Femur (tissue), 1 donor: ENCODE measurements at regions not wholly inside any gene's neighbourhood (a gene's known extent, or its start where the extent isn't known, plus 50 kb on each side); places are given as distances from the start of the nearest gene placed in this dataset.

ENCODE experiments used
- DNase-seq: peaks from one replicate; pipeline ENCODE4 v3.0.0-alpha.2; 2017

DNA sequence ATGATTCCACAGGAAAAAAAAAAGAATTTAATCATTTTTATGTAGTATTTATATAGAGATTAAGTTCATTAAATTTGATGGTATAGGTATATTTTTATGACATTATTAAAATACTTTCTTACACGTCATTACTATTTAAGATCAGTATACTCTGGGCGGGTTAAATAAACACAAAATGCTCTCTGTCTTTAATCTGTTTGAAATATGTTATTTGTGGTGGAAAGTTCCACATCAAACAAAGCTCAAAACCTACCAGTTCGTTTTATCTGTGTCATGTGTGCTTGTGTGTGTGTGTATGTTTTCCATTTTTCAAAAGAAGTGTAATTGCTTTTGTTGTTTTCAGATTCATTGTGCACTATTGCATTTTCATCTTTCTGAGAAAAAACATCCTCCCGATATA, 488.5 kb downstream of the ANKRD7 start:
- no peak for DNase-seq

DNA sequence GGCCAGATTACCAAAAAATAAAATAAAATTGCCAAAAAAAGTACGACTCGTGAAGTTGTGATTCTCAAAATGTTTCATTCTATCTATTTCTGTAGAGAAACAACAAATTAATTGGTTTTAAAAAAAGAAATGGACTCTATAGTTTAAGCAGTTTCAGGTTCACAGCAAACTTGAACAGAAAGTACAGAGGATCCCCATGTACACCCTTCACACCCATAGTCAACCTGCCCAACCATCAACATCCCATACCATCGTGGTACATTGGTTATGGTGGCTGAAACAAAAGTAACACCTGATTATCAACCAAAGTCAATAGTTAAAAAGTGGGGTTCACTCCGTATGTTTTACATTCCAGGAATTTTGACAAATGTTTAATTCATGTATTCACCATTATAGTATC, 496.1 kb downstream of the ANKRD7 start:
- no peak for DNase-seq

DNA sequence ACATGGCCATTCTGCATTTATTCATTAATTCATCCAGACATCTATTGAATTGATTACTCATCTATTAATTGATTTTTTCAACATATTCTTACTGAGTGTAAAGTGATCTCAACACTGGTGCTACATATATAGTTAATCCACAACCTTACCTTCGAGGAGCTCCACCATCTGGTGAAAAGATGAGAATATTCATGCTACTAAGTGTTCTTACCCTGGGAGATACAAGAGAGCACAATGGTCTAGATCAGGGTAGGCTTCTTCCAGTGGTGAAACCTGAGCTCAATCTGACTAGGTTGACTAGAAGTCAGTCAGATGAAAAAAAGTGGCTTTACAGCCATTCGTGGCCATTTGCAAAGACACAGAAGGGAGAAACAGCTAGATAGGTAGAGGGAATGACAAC, 507.4 kb downstream of the ANKRD7 start:
- no peak for DNase-seq

DNA sequence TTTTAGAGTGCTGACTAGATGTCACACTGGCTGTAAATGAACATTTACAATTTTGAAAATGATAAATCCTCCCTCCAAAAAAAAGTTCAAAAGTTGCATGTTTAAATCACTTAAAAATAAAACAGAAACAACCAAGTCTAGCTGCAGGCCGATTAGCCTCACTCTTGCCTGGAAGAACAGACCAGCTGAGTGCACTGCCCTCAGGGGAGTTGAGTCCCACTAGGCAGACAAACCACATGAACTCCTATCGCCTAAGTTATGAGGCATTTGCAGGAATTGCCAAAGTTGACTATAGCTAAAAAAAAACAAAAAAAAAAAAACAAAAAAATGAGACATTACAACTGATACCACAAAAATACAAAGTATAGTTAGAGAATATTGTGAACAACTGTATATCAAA, 510.0 kb downstream of the ANKRD7 start:
- DNase-seq = no peak

DNA sequence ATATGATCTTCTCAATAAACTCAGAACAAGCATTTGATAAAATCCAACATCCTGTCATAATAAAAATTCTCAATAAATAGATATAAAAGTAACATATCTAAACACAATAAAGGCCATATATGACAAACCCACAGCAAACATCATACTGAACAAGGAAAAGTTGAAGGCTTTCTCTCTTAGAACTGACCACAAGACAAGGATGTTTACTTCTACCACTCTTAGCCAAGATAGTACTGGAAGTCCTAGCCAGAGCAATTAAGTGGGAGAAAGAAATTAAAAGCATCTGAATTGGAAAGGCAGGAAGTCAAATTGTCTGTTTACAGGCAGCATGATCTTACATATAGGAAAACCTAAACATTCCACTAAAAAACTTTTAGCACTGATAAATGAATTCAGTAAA, 510.9 kb downstream of the ANKRD7 start:
- DNase-seq = no peak

DNA sequence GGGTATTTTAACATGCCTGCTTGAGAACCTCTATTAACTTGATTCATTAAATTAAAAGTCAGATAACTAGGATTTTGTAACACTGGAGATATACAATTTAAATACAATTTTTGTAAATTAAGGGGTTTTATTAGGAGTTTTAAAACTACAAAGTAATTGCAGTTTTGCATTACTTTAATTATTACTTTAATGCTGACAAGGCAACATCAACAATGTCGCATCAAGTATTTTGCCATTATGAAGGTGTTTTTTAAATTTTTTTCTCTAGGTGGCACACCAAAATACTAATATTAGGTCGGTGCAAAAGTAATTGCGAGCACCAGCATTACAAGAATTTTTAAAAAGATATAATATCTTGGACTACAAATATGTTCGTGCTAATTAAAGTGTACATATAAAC, 513.4 kb downstream of the ANKRD7 start:
- DNase-seq = no peak

DNA sequence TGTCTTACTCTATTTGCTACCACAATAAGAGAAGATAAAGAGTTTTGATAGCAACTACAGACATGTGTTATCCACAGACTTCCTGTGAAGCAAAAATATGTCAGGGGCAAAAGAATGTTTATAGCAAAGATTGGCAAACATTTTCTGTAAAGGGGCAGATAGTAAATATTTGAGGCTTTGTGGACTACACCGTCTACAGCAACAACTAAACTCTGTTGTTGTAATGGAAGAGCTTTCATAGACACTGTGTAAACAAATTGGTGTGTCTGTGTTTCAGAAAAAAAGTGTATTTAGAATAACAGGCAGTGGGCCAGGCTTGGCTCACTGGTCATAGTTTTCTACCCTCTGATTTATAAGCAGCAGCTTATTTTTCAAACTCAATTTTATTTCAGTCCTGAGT, 521.4 kb downstream of the ANKRD7 start:
- DNase-seq = no peak

DNA sequence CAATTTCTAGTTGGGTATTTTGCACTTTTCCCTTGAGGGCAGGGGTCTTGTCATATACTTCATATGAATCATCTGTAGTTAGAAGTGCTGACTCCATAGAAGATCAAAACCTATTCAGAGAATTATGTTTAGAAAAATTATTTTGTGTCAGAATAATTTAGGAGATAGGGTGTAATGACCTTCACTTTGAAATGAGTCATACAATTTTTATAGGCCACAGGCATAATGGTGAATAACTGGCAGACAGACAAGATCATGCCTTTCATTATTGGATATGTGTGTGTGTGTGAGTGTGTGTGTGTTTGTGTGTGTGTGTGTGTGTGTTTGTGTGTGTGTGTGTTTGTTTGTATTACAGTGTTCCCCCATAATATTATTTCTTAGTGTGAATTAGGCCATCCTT, 523.0 kb downstream of the ANKRD7 start:
- no peak for DNase-seq

DNA sequence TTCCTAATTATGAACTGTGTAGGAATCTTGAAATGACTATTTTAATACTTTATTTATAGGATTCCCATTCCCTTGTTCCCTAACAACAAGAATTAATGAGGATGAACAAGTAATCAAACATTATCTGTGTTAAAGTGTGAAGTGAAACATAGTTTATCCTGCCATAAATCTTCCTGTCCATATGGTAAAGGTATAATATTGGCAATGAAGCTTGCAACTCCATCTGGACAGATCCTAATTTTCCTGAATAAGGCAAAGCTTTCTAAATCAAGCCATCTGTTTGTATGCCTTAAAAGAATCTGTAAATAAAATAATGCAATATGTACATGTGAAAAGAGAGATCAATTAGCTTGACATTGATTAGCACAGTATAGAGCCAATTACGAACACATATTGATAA, 529.0 kb downstream of the ANKRD7 start:
- DNase-seq = no peak

DNA sequence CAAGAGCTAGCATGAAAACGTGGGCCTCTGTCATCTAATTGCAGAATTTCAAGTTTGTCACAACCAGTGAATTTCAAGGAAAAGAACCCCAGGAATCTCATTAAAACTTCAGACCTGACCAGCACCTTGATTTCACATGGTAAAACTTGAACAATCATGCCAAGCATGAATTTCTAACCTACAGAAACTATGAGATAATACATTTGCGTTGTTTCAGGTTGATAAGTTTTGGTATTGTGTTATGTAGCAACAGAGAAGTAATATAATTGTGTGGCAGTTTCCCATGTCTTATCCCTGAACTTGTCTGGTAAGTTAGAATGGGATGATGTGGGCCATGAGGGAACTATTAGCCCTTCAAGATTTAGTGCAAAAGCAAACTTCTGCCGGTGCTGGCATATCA, 530.1 kb downstream of the ANKRD7 start:
- DNase-seq = no peak

DNA sequence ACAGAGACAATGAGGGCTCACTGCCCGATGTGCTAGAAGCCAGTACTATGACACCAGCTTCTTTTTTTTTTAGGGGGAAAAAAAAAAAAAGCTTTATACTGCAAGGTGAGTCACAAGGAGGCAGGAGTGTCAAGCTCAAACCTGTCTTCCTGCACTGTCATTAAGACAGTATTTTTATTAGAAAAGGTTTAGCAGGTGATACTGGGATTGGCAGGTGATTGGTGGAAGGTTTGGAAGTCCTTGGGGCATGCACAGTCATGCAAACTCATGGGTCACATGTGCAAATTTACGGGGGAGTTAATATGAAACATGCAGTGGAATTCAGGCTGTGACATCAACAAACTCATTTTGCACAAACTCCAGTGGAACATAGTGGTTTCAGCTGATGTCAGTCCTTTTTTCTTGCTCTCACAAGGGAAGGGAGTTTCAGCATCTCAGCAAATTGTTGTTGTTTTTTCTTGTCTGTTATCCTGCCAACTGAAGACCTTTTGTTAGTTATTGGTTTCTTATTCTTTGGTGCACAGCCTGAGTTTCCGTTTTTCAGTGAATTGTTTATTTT, 530.6 kb downstream of the ANKRD7 start:
- no peak for DNase-seq

DNA sequence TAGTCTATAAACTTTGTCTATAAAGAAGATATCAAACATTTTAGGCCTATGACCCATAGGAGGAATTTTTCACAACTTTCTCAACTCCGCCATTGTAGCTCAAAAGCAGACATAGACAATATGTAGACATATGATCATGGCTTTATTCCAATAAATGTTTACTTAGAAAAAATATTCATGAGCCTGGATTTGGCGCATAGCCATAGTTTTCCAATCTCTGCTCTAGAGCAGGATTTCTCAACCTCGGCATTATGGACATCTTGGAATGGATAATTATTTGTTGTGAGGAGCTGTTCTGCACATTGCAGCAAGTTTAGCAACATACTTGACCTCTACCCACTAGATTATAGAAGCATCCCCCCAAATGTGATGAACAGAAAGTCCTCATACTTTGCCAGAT, 532.6 kb downstream of the ANKRD7 start:
- no peak for DNase-seq

DNA sequence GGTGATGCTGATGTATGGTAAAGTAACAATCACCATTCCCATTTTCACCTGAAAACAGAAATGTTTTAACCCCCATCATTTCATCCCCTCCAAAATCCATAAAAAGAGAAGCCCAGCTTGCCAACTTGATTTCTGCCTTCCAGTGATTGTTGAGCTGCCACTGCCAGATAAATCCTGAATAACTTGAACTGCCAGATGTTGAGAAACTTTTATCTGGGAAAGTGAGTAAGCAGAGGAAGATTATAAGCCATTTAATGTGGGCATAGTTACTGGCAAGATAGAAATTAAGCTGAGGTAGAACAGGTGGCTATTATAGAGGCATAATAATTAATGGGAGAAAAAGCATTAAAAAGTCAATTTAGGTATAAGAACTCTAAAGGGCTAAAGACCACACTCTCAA, 534.1 kb downstream of the ANKRD7 start:
- no peak for DNase-seq

DNA sequence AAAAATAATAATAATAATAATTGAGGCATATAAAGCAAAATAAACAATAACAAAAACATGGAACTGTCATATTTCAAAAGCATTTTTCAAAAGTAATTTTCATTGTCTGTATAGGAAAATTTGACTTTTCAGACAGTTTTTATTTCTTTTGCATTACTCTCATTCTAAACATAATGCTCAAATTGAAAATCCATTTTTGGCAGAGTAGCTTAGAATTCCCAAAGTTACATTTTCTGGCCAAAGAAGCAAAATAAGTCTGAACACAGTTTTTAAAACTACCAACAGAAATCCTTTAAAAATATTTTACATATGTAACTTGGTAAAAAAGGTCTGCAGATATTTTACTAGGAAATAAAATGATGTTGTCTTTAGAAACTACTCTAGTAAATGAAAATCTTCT, 535.4 kb downstream of the ANKRD7 start:
- no peak for DNase-seq

DNA sequence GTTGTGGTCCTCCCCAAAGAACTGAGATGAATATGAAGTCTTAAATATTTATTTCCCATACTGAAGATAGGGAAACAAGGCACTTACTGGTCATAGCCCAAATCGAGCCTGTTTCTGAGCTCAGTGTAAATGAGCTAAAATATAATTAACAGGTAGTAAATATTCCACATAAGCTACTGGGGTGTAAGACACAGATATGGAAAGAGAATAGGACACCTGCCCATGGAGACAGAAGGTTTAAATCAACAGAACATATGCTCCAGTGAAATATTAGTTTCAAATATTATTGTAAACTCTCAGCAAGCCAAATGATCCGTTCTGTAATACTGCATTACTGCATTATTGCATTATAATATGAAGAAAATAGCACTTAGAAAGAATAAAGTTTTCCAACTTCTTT, 537.9 kb downstream of the ANKRD7 start:
- no peak for DNase-seq

DNA sequence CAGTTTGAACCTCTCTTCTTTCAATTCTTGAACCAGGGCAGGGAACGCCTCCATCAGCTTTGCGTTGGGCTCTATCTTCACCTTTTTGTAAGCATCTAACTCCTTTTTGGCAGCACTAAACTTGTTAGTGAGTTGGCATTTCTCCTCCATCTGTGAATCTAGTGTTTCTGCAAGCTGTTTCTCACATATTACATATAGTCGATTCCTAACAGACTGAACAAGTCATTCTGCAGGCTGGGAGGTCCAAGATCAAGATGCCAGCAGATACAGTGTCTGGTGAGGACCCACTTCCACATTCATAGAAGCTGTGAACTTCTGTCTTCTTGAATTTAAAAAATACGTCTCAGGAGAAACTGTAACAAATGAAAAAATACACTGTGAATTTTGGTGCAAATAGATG, 539.7 kb downstream of the ANKRD7 start:
- no peak for DNase-seq

DNA sequence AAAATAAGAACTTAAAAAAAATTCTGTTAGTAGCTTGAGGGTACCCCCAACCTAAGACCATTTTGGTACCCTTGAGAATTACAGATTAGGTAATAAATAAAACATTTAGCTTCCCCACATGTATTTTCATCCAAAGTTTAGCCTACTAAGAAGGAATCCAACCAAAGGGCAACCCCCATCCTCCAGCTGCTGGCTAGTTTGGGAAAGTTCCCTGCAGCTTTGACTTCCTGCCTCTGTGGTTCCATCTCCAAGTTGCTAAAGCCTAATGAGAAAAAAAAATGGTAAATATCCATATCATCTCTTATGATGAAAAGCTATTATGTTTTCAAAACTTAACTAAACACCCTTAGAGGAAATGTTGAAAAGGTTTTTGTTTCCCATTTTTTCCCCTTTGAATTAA, 547.2 kb downstream of the ANKRD7 start:
- no peak for DNase-seq

DNA sequence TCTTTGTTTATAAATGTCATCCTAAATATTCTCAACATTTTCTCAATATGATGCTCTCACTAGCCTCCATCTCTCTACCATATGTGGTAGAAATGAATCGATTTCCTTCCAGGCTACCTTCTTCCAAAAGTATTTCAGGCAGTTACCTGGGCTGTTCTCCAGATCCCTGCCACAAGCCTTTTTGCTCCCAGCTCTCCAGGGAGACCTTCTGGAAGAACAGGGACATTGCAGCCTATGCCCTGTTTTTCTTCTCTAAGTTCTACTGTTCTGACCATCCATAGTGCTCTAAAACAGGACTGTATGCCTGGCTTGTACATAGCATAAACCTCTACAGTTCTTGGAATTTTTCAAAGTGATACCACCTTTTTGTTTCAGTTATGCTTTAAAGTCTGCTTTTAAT, 552.8 kb downstream of the ANKRD7 start:
- DNase-seq = no peak

DNA sequence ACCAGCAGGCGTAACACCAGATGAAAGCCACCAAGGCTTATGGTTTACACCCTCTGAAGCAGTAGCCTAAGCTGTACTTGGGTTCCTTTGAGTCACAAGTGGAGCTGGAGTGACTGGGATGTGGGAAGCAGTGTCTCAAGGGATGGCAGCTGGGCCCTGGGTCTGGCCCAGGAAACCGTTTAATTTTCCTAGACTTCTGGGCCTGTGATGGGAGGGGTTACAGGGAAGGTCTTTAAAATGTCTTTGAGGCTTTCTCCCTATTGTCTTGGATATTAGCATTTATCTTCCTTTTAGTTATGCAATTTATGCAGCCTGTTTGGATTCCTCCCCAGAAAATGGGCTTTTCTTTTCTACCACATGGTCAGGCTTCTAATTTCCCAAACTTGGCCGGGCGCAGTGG, 568.2 kb downstream of the ANKRD7 start:
- no peak for DNase-seq

DNA sequence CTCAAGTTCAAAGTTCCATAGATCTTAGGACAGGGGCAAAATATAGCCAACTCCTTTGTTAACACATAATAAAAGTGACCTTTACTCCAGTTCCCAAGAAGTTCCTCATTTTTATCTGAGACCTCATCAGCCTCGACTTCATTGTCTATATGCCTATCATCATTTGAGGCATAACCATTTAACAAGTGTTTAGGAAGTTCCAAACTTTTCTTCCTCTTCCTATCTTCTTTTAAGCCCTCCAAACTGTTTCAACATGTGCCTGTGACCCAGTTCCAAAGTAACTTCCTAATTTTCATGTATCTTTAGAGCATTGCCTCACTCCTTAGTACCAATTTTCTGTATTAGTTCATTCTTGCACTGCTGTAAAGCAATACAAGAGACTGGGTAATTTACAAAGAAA, 569.1 kb downstream of the ANKRD7 start:
- DNase-seq = no peak

DNA sequence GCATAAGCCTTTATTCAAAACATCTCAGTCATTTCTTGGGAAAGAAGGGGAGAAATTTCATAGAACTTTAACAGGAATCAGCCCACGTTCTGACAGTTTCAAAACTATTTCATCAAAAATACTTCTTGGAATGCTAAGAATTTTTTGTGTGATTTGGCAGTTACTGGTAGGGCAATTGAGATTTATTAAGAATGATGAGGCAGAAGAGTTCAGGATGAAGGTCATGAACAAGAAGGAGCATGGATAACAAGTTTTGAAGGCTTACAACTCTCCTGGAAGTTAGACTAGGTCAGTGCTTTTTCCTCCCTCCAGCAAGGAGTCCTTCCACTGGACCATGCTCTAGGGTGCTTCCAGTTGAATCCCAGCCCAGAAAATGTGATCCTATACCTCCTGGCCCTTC, 569.9 kb downstream of the ANKRD7 start:
- no peak for DNase-seq

DNA sequence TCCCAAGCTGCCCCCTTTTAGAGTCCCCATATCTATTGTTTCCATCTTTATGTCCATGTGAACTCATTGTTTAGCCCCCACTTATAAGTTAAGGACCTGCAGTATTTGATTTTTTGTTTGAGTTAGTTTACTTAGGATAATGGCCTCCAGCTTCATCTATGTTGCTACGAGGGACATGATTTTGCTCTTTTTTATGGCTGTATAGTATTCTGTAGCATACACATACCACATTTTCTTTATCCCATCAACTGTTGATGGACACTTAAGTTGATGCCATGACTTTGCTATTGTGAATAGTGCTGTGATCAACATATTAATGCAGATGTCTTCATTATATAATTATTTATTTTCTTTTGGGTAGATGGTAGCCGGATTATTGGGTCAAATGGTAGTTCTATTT, 576.9 kb downstream of the ANKRD7 start:
- DNase-seq = no peak

DNA sequence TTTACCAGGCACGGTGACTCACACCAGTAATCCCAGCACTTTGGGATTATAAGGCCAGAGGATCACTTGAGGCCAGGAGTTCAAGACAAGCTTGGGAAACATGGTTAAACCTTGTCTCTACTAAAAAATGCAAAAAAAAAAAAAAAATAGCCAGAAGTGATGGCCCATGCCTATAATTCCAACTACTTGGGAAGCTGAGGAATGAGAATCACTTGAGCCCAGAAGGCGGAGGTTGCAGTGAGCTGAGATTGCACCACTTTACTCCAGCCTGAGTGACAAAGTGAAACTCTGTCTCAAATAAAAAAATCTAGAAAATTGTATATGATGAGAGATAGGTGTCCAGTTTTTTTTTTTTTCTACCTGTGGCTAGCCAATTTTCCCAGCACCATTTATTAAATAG, 578.2 kb downstream of the ANKRD7 start:
- DNase-seq = no peak

DNA sequence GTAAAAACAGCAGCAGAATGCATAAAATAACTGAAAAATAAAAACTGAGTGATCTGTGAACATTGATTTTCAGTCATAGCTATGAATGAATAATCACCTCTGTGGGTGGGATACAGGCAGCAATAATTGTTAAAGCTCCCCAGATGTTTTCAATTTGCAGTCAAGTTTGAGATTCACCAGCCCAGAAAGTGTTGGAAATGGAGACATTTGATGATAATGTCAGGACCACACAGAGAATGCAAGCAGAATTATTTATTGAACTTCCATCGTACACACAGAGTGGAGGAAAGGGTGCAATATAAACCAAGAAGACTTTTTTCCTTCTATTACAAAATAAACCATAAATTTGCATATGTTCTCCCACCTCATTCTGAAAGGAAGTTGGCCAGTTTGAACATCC, 601.7 kb downstream of the ANKRD7 start:
- no peak for DNase-seq

DNA sequence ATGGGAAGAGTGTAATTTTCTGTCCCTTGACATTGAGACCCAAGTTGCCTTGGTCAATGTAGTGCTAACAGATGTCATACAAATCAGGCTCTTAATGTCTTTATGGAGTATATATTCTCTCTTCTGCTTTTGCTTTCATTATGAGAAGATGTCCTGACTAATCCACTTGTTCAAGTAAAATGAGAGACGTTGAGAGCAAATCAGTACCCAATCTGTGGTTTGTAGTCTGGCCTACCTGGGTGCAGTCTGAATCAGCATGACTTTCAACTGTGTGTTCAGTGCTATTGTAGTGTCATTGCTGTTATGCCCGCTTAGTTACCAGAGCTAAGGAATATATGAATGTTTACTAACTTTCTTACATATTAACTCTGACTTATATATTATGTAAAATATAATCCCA, 612.4 kb downstream of the ANKRD7 start:
- DNase-seq = no peak

DNA sequence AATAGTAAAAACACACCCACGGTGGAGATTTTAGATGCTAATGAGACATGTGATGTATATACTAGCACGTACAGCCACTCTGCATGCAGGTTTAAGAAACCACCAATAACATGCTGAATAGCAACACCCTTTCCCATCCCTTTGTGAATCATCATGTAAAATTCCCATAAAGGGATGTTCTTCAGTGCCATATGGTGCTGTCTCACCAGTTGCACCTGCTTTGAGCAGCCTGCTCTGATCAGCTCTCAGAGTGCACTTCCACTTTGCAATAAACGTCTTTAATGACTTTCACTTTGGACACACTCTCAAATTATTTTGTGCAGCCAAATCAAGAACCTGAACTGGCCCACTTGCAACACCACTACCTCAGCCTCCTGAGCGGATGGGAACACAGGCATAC, 615.0 kb downstream of the ANKRD7 start:
- DNase-seq = no peak
